GM19468 (cell line): ENCODE measurements at regions not wholly inside any gene's neighbourhood (a gene's known extent, or its start where the extent isn't known, plus 50 kb on each side); places are given as distances from the start of the nearest gene placed in this dataset.

ENCODE experiments used
- ATAC-seq: cut with Tn5 transposase; IDR thresholded peaks from one replicate; pipeline ENCODE4 v1.9.1; 2021; ENCODE audit warnings: mild to moderate bottlenecking, moderate library complexity, moderate number of reproducible peaks; ENCODE audit not compliant: unreplicated experiment; ENCODE audit errors: extremely low read depth

- no peak for ATAC-seq
Measured at GRCh38 chr2:134203175-134203574, 50.7 kb upstream of the MGAT5 start.
